Neural crest cell (in vitro differentiated cells): ENCODE measurements at regions not wholly inside any gene's neighbourhood (a gene's known extent, or its start where the extent isn't known, plus 50 kb on each side); places are given as distances from the start of the nearest gene placed in this dataset.

ENCODE experiments used
- DNase-seq: peaks from one replicate; pipeline ENCODE4 v3.0.0; 2021; ENCODE audit warnings: low read depth, mixed read lengths, low spot score
- H3K27ac Mint-ChIP-seq: one replicate; pipeline ENCODE4 v1.8.0; 2021; ENCODE audit warnings: mild to moderate bottlenecking, mixed read lengths; ENCODE audit not compliant: unreplicated experiment
- H3K27me3 Mint-ChIP-seq: 2 replicates; pipeline ENCODE4 v1.8.0; 2021; ENCODE audit warnings: low read depth, mild to moderate bottlenecking, mixed read lengths
- H3K36me3 Mint-ChIP-seq: 2 replicates; pipeline ENCODE4 v1.8.0; 2021; ENCODE audit warnings: low read depth, mild to moderate bottlenecking, mixed read lengths
- H3K4me1 Mint-ChIP-seq: 2 replicates; pipeline ENCODE4 v1.8.0; 2021; ENCODE audit warnings: mixed read lengths
- H3K4me3 Mint-ChIP-seq: one replicate; pipeline ENCODE4 v1.8.0; 2021; ENCODE audit warnings: mild to moderate bottlenecking, mixed read lengths
- H3K9me3 Mint-ChIP-seq: 2 replicates; pipeline ENCODE4 v1.8.0; 2021; ENCODE audit warnings: mixed read lengths
- CTCF ChIP-seq: fragments of 200-600 bp; sonication (generic); conservative IDR thresholded peaks from 2 replicates; pipeline ENCODE4 v1.5.0; 2021; ENCODE audit warnings: antibody characterized with exemption, mild to moderate bottlenecking

GRCh38 chr11:122398167-122398566 is 257.4 kb upstream of the UBASH3B start:
- no peak for TF ChIP-seq CTCF

GRCh38 chr11:122395282-122395681 is 260.2 kb upstream of the UBASH3B start:
- DNase-seq, result no peak
- Mint-ChIP-seq H3K4me3 (no peak overlapping the region), H3K36me3 (peaks cover 3% of the 10 kb centered on the region), H3K4me1 (peaks cover 10% of the 10 kb centered on the region), H3K27ac (no peak overlapping the region), H3K27me3 (no peaks in the 10 kb centered on the region), H3K9me3 (no peaks in the 10 kb centered on the region)
- TF ChIP-seq CTCF, result no peak

More at GRCh38 chr11:122398167-122398566, 257.4 kb upstream of the UBASH3B start:
- Mint-ChIP-seq H3K9me3 (no peaks in the 10 kb centered on the region), H3K27me3 (no peaks in the 10 kb centered on the region), H3K4me1 (peaks cover 10% of the 10 kb centered on the region), H3K36me3 (no peaks in the 10 kb centered on the region), H3K27ac (no peak overlapping the region), H3K4me3 (no peak overlapping the region)
- no peak for DNase-seq

GRCh38 chr11:122394313-122394712 is 261.2 kb upstream of the UBASH3B start:
- H3K36me3 Mint-ChIP-seq, result peaks cover 3% of the 10 kb centered on the region
- H3K27me3 Mint-ChIP-seq, result no peaks in the 10 kb centered on the region
- H3K27ac Mint-ChIP-seq, result no peak overlapping the region
- no peaks in the 10 kb centered on the region for H3K9me3 Mint-ChIP-seq
- TF ChIP-seq CTCF, result no peak
- no peak overlapping the region for H3K4me3 Mint-ChIP-seq
- peaks cover 10% of the 10 kb centered on the region for H3K4me1 Mint-ChIP-seq
- no peak for DNase-seq

GRCh38 chr11:122393209-122393860 is 262.2 kb upstream of the UBASH3B start:
- Mint-ChIP-seq H3K27ac (no peak overlapping the region), H3K9me3 (no peaks in the 10 kb centered on the region), H3K27me3 (no peaks in the 10 kb centered on the region), H3K4me3 (no peak overlapping the region), H3K36me3 (peaks cover 3% of the 10 kb centered on the region), H3K4me1 (peaks cover 10% of the 10 kb centered on the region)
- no peak for TF ChIP-seq CTCF
- DNase-seq, result no peak

GRCh38 chr11:122392508-122392907 is 263.0 kb upstream of the UBASH3B start:
- TF ChIP-seq CTCF, result no peak
- DNase-seq, result no peak
- H3K4me3 Mint-ChIP-seq, result no peak overlapping the region
- peaks cover 10% of the 10 kb centered on the region for H3K4me1 Mint-ChIP-seq
- no peaks in the 10 kb centered on the region for H3K9me3 Mint-ChIP-seq
- H3K36me3 Mint-ChIP-seq, result peaks cover 3% of the 10 kb centered on the region
- H3K27ac Mint-ChIP-seq, result no peak overlapping the region
- no peaks in the 10 kb centered on the region for H3K27me3 Mint-ChIP-seq
